GM12878 (cell line): ENCODE measurements at regions not wholly inside any gene's neighbourhood (a gene's known extent, or its start where the extent isn't known, plus 50 kb on each side); places are given as distances from the start of the nearest gene placed in this dataset.

Source experiments
- ATAC-seq: fragments of 200-7000 bp; cut with Tn5 transposase; 3 replicates; pipeline ENCODE4 v1.9.1; 2020; ENCODE audit warnings: mild to moderate bottlenecking, moderate library complexity
- BruUV-seq: library from RNA; stranded (reverse); fragments of 400-500 nt; replicated peaks from 2 replicates; lab custom pipeline; 2021; lab: Mats Ljungman, UMichigan
- CTCF ChIA-PET: fragments of 300-600 bp; sonication (Branson Sonifier 250); formaldehyde crosslinking; extraction: SDS; loops from one replicate; lab custom pipeline; 2021; ENCODE audit warnings: inconsistent platforms; lab: Yijun Ruan, JAX
- POLR2A ChIA-PET: fragments of 350-600 bp; formaldehyde crosslinking; extraction: SDS; loops from one replicate; lab custom pipeline; 2021; ENCODE audit warnings: inconsistent platforms; lab: Charles Lee
- RAD21 ChIA-PET: fragments of 300-600 bp; sonication (Branson Sonifier 250); formaldehyde crosslinking; loops from one replicate; lab custom pipeline; 2023; ENCODE audit warnings: antibody characterized with exemption; ENCODE audit not compliant: unreplicated experiment; lab: Charles Lee
- SMC1A ChIA-PET: fragments of 300-600 bp; sonication (Branson Sonifier 250); formaldehyde crosslinking; loops from one replicate; lab custom pipeline; 2023; ENCODE audit not compliant: unreplicated experiment, uncharacterized antibody; lab: Charles Lee
- DNase-seq: peaks from one replicate; pipeline ENCODE4 v3.0.0-alpha.2; 2011; ENCODE audit warnings: low read depth, low spot score
- FAIRE-seq: peaks from 3 replicates; lab custom pipeline; 2011; peaks lifted over from hg19 to GRCh38; lab: Jason Lieb, UNC
- H2AFZ ChIP-seq: 2 replicates; pipeline ENCODE4 v1.6.0; 2011; ENCODE audit warnings: low read depth, low read length, control low read depth; ENCODE audit not compliant: control insufficient read depth
- H3K27ac ChIP-seq: 2 replicates; pipeline ENCODE4 v1.5.1; 2011; ENCODE audit warnings: control low read depth; ENCODE audit not compliant: control insufficient read depth, insufficient read depth
- H3K27me3 ChIP-seq, 2 experiments: replicated peaks in 1 of 2; 2 replicates each; pipeline versions ENCODE4 v1.6.0 to v1.6.1; 2011; ENCODE audit warnings: low read length in 1 of 2; ENCODE audit not compliant: control insufficient read depth in 2 of 2, insufficient read depth in 2 of 2
- H3K36me3 ChIP-seq, 2 experiments: 2 replicates each; pipeline ENCODE4 v1.5.1; 2011; ENCODE audit warnings: low read length in 1 of 2; ENCODE audit not compliant: control insufficient read depth in 2 of 2, insufficient read depth in 2 of 2
- H3K4me1 ChIP-seq: 2 replicates; pipeline ENCODE4 v1.6.1; 2011; ENCODE audit warnings: mild to moderate bottlenecking, low read length, moderate library complexity, mixed read lengths; ENCODE audit not compliant: control insufficient read depth, insufficient read depth
- H3K4me2 ChIP-seq: 2 replicates; pipeline ENCODE4 v1.6.0; 2011; ENCODE audit warnings: control low read depth; ENCODE audit not compliant: control insufficient read depth, insufficient read depth
- H3K4me3 ChIP-seq: fragments of 200-600 bp; sonication (generic); 2 replicates; pipeline ENCODE4 v1.5.1; 2016
- H3K79me2 ChIP-seq: 2 replicates; pipeline ENCODE4 v1.6.0; 2011; ENCODE audit warnings: low read length; ENCODE audit not compliant: control insufficient read depth, insufficient read depth
- H3K9ac ChIP-seq: 2 replicates; pipeline ENCODE4 v1.8.0; 2011; ENCODE audit warnings: low read length, control low read depth, mixed read lengths; ENCODE audit not compliant: control insufficient read depth, insufficient read depth
- H3K9me3 ChIP-seq: replicated peaks from 3 replicates; pipeline ENCODE4 v1.5.1; 2011; ENCODE audit warnings: mild to moderate bottlenecking, low read length; ENCODE audit not compliant: control insufficient read depth, insufficient read depth
- H4K20me1 ChIP-seq: 2 replicates; pipeline ENCODE4 v1.6.0; 2011; ENCODE audit not compliant: control insufficient read depth, insufficient read depth
- BRCA1 ChIP-seq: IDR thresholded peaks from 2 replicates; pipeline ENCODE4 v1.6.1; 2011; ENCODE audit warnings: low read depth, low read length, improper control_type of control experiment
- CHD2 ChIP-seq: IDR thresholded peaks from 2 replicates; pipeline ENCODE4 v1.6.1; 2011; ENCODE audit warnings: low read depth, low read length, improper control_type of control experiment, borderline replicate concordance
- FOS ChIP-seq: IDR thresholded peaks from 3 replicates; pipeline ENCODE4 v1.6.1; 2011; ENCODE audit warnings: borderline replicate concordance; ENCODE audit not compliant: insufficient read length; ENCODE audit errors: extremely low read depth
- FOXM1 ChIP-seq: IDR thresholded peaks from 2 replicates; pipeline ENCODE4 v1.6.1; 2012; ENCODE audit warnings: low read depth, mild to moderate bottlenecking, inconsistent platforms, low read length, moderate library complexity
- IKZF2 ChIP-seq, 2 experiments: fragments of 450-650 bp; IDR thresholded peaks; 2 replicates each; pipeline ENCODE4 v1.6.1; 2017; ENCODE audit warnings: mild to moderate bottlenecking in 2 of 2, moderate library complexity in 2 of 2
- KAT2A ChIP-seq: conservative IDR thresholded peaks from 2 replicates; pipeline ENCODE4 v1.6.1; 2011; ENCODE audit warnings: low read depth, low read length; ENCODE audit not compliant: control insufficient read depth
- SIN3A ChIP-seq: IDR thresholded peaks from 2 replicates; pipeline ENCODE4 v1.6.1; 2012; ENCODE audit warnings: low read depth, low read length, improper control_type of control experiment
- SIX5 ChIP-seq: IDR thresholded peaks from 2 replicates; pipeline ENCODE4 v1.6.1; 2011; ENCODE audit warnings: mild to moderate bottlenecking, low read depth, low read length, moderate library complexity; ENCODE audit not compliant: severe bottlenecking
- TARDBP ChIP-seq: IDR thresholded peaks from 2 replicates; pipeline ENCODE4 v1.6.1; 2016; ENCODE audit warnings: borderline replicate concordance
- WGBS: methylation state at CpG from one replicate; pipeline ENCODE4 v1.1.6; 2016; ENCODE audit warnings: low lambda C conversion rate; ENCODE audit not compliant: insufficient replicate concordance, insufficient coverage; ENCODE audit errors: missing lambda C conversion rate; 5-methylcytosine and 5-hydroxymethylcytosine counted together
- in situ Hi-C: fragments of 300-500 bp; cut with MboI; formaldehyde crosslinking; loops from 9 replicates; pipeline ENCODE4 v1.14.3; 2018; ENCODE audit warnings: mixed read lengths
- intact Hi-C: fragments of 100-400 bp; cut with micrococcal nuclease; formaldehyde crosslinking; loops from one replicate; pipeline ENCODE4 v1.14.2; 2022; ENCODE audit not compliant: unreplicated experiment
- TF ChIP-seq, protein P1 (sequence below): IDR thresholded peaks from 2 replicates; pipeline ENCODE4 v1.6.1; 2011; ENCODE audit warnings: borderline replicate concordance, low read depth, mild to moderate bottlenecking, moderate library complexity, low read length; ENCODE audit not compliant: insufficient read depth, poor library complexity, severe bottlenecking
- TF ChIP-seq, protein P2 (sequence below): IDR thresholded peaks from 2 replicates; pipeline ENCODE4 v1.6.1; 2012; ENCODE audit warnings: improper control_type of control experiment, low read depth, low read length; ENCODE audit not compliant: insufficient replicate concordance

DNA sequence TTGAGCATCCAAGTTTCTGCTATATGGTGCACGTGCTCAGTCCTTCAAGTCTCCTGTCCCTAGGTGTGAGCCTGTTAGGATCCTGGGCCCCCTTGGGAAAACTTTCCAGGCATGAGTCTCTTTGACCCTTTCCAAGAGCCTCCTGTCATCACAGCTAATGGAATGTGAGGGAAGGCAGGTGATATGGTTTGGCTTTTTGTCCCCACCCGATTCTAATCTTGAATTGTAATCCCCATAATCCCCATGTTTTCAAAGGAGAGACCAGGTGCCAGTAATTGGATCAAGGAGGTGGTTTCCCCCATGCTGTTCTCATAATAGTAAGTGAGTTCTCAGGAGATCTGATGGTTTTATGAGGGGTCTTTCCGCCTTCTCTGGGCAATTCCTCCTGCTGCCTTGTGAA lies 265.5 kb downstream of the ATP23 start:
- H4K20me1 ChIP-seq: no peaks in the 10 kb centered on the region
- 16% methylated on average over 3 of the region's 3 CpGs for WGBS
- BruUV-seq: no TSS peak
- DNase-seq: no peak
- ChIA-PET RAD21 (no interaction called here), SMC1A (no interaction called here), CTCF (no interaction called here), POLR2A (no interaction called here)
- H3K4me3 ChIP-seq: no peak overlapping the region
- TF ChIP-seq CHD2: no peak
- TF ChIP-seq KAT2A: no peak
- TF ChIP-seq, protein P1, sequence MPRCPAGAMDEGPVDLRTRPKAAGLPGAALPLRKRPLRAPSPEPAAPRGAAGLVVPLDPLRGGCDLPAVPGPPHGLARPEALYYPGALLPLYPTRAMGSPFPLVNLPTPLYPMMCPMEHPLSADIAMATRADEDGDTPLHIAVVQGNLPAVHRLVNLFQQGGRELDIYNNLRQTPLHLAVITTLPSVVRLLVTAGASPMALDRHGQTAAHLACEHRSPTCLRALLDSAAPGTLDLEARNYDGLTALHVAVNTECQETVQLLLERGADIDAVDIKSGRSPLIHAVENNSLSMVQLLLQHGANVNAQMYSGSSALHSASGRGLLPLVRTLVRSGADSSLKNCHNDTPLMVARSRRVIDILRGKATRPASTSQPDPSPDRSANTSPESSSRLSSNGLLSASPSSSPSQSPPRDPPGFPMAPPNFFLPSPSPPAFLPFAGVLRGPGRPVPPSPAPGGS: no peak
- no peak for TF ChIP-seq BRCA1
- no peak for TF ChIP-seq FOS
- TF ChIP-seq SIX5: no peak
- TF ChIP-seq TARDBP: no peak
- no peak for TF ChIP-seq FOXM1
- TF ChIP-seq IKZF2 (IDR thresholded peaks at IDR 0.05): no peak
- TF ChIP-seq, protein P2, sequence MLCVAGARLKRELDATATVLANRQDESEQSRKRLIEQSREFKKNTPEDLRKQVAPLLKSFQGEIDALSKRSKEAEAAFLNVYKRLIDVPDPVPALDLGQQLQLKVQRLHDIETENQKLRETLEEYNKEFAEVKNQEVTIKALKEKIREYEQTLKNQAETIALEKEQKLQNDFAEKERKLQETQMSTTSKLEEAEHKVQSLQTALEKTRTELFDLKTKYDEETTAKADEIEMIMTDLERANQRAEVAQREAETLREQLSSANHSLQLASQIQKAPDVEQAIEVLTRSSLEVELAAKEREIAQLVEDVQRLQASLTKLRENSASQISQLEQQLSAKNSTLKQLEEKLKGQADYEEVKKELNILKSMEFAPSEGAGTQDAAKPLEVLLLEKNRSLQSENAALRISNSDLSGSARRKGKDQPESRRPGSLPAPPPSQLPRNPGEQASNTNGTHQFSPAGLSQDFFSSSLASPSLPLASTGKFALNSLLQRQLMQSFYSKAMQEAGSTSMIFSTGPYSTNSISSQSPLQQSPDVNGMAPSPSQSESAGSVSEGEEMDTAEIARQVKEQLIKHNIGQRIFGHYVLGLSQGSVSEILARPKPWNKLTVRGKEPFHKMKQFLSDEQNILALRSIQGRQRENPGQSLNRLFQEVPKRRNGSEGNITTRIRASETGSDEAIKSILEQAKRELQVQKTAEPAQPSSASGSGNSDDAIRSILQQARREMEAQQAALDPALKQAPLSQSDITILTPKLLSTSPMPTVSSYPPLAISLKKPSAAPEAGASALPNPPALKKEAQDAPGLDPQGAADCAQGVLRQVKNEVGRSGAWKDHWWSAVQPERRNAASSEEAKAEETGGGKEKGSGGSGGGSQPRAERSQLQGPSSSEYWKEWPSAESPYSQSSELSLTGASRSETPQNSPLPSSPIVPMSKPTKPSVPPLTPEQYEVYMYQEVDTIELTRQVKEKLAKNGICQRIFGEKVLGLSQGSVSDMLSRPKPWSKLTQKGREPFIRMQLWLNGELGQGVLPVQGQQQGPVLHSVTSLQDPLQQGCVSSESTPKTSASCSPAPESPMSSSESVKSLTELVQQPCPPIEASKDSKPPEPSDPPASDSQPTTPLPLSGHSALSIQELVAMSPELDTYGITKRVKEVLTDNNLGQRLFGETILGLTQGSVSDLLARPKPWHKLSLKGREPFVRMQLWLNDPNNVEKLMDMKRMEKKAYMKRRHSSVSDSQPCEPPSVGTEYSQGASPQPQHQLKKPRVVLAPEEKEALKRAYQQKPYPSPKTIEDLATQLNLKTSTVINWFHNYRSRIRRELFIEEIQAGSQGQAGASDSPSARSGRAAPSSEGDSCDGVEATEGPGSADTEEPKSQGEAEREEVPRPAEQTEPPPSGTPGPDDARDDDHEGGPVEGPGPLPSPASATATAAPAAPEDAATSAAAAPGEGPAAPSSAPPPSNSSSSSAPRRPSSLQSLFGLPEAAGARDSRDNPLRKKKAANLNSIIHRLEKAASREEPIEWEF: no peak
- TF ChIP-seq SIN3A: no peak
- in situ Hi-C loops: loop anchor here (25.0 kb wide), 1 partner anchor 105 kb away; no protein-coding TSS in a partner anchor
- H3K9ac ChIP-seq: no peak overlapping the region
- H3K36me3 ChIP-seq: no peaks in the 10 kb centered on the region
- no peak for FAIRE-seq
- no peaks in the 10 kb centered on the region for H3K79me2 ChIP-seq
- no peak overlapping the region for H2AFZ ChIP-seq
- H3K4me2 ChIP-seq: no peak overlapping the region
- no peak overlapping the region for H3K27ac ChIP-seq
- ATAC-seq: no peak
- no peaks in the 10 kb centered on the region for H3K9me3 ChIP-seq
- H3K27me3 ChIP-seq: no peaks in the 10 kb centered on the region
- intact Hi-C loops: no loop called here
- no peaks in the 10 kb centered on the region for H3K4me1 ChIP-seq
